ENCODE measurements at regions not wholly inside any gene's neighbourhood (a gene's known extent, or its start where the extent isn't known, plus 50 kb on each side); places are given as distances from the start of the nearest gene placed in this dataset.

DNA sequence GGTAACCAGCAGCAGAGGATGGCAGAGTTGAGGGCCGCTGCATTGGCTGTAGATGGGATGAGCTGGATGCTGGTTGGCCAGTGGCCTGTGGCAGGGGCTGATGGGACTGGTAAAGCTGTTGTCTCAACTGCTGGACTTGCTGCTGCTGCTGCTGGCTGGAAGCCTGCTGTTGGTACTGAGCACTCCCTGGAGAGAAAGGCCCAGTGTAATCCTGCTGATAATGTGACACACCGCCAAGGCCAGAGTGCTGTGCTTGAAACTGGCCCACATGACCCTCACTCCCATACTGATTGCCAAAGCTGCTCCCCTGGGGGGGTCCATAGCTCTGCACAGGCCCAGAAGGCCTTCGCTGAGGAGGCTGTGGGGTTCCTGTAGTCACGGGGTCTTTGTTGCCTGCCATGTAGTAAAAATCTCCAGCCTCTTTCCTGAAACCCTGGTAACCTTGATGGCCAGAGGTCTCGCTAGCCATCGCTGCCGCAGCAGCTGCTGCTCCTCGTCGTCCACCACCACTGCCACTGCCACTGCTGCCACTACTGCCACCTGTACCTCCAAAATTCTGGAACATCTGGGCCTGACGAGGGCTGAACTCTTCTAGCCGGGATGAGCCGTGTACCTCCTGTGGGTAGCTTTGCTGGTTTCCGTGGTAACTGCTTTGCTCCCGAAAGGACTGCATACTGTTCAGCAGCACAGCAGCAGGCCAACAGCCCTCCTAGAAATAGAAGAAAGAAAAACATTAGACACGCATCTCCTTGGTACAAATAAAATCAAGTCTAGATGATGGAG, 55.6 kb downstream of the TCF20 start:
- TF ChIP-seq, protein P1, sequence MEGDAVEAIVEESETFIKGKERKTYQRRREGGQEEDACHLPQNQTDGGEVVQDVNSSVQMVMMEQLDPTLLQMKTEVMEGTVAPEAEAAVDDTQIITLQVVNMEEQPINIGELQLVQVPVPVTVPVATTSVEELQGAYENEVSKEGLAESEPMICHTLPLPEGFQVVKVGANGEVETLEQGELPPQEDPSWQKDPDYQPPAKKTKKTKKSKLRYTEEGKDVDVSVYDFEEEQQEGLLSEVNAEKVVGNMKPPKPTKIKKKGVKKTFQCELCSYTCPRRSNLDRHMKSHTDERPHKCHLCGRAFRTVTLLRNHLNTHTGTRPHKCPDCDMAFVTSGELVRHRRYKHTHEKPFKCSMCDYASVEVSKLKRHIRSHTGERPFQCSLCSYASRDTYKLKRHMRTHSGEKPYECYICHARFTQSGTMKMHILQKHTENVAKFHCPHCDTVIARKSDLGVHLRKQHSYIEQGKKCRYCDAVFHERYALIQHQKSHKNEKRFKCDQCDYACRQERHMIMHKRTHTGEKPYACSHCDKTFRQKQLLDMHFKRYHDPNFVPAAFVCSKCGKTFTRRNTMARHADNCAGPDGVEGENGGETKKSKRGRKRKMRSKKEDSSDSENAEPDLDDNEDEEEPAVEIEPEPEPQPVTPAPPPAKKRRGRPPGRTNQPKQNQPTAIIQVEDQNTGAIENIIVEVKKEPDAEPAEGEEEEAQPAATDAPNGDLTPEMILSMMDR (IDR thresholded peaks at IDR 0.05; ENCODE audit: poor library complexity) = no peak
- no peak for TF ChIP-seq EZH2 (IDR thresholded peaks at IDR 0.05; ENCODE audit: borderline replicate concordance)
